CD8-positive, alpha-beta memory T cell (primary cell): ENCODE measurements at regions not wholly inside any gene's neighbourhood (a gene's known extent, or its start where the extent isn't known, plus 50 kb on each side); places are given as distances from the start of the nearest gene placed in this dataset.
"Not testable (repeated sequence)": the region's sequence is repeated elsewhere in the genome, so short reads cannot be mapped to it uniquely, and the experiment has no call there.

Experiments used
- CTCF ChIA-PET: fragments of 350-600 bp; sonication (Branson Sonifier 250); formaldehyde crosslinking; loops from one replicate; lab custom pipeline; 2021; ENCODE audit warnings: antibody characterized with exemption; lab: Charles Lee
- POLR2A ChIA-PET: fragments of 350-600 bp; sonication (Branson Sonifier 250); formaldehyde crosslinking; loops from one replicate; lab custom pipeline; 2021; ENCODE audit warnings: antibody characterized with exemption; lab: Charles Lee
- DNase-seq, 5 donors: peaks; one replicate each; pipeline versions ENCODE4 v3.0.0 to v3.0.0-alpha.2; 2020 to 2022; ENCODE audit warnings: mixed read lengths in 1 of 5
- H3K27ac ChIP-seq: one replicate; pipeline ENCODE4 v1.7.0; 2013; ENCODE audit warnings: low read depth, mild to moderate bottlenecking, low read length, moderate library complexity
- H3K27me3 ChIP-seq: 2 replicates; pipeline ENCODE4 v1.7.0; 2013; ENCODE audit warnings: low read length, mild to moderate bottlenecking; ENCODE audit not compliant: insufficient read depth, poor library complexity, severe bottlenecking
- H3K36me3 ChIP-seq: 2 replicates; pipeline ENCODE4 v1.7.0; 2013; ENCODE audit warnings: mild to moderate bottlenecking, low read length, moderate library complexity; ENCODE audit not compliant: insufficient read depth
- H3K4me1 ChIP-seq: 2 replicates; pipeline ENCODE4 v1.7.0; 2013; ENCODE audit warnings: mild to moderate bottlenecking, low read length, moderate library complexity; ENCODE audit not compliant: insufficient read depth
- H3K4me3 ChIP-seq: 2 replicates; pipeline ENCODE4 v1.7.0; 2013; ENCODE audit warnings: mild to moderate bottlenecking, low read length
- H3K9me3 ChIP-seq: 2 replicates; pipeline ENCODE4 v1.7.0; 2013; ENCODE audit warnings: mild to moderate bottlenecking, low read length
- H3K27ac Mint-ChIP-seq, 8 donors: one replicate each; pipeline ENCODE4 v1.8.0; 2020 to 2021; ENCODE audit warnings: mixed read lengths in 8 of 8, mild to moderate bottlenecking in 6 of 8, inconsistent platforms in 3 of 8, moderate library complexity in 3 of 8
- H3K27me3 Mint-ChIP-seq, 2 donors: one replicate each; pipeline ENCODE4 v1.8.0; 2020 to 2021; ENCODE audit warnings: mixed read lengths in 2 of 2, mild to moderate bottlenecking in 1 of 2, moderate library complexity in 1 of 2
- H3K36me3 Mint-ChIP-seq, 3 donors: one replicate each; pipeline ENCODE4 v1.8.0; 2020 to 2021; ENCODE audit warnings: mixed read lengths in 3 of 3, inconsistent platforms in 1 of 3, mild to moderate bottlenecking in 1 of 3
- H3K4me1 Mint-ChIP-seq, 3 donors: one replicate each; pipeline ENCODE4 v1.8.0; 2020 to 2021; ENCODE audit warnings: mixed read lengths in 3 of 3, inconsistent platforms in 1 of 3, mild to moderate bottlenecking in 1 of 3
- H3K4me3 Mint-ChIP-seq, 7 donors: one replicate each; pipeline ENCODE4 v1.8.0; 2020 to 2021; ENCODE audit warnings: mixed read lengths in 7 of 7, mild to moderate bottlenecking in 6 of 7, moderate library complexity in 4 of 7, inconsistent platforms in 2 of 7
- H3K9me3 Mint-ChIP-seq, 5 donors: one replicate each; pipeline ENCODE4 v1.8.0; 2020 to 2022; ENCODE audit warnings: mixed read lengths in 5 of 5, mild to moderate bottlenecking in 3 of 5, moderate library complexity in 2 of 5, inconsistent platforms in 1 of 5

DNA sequence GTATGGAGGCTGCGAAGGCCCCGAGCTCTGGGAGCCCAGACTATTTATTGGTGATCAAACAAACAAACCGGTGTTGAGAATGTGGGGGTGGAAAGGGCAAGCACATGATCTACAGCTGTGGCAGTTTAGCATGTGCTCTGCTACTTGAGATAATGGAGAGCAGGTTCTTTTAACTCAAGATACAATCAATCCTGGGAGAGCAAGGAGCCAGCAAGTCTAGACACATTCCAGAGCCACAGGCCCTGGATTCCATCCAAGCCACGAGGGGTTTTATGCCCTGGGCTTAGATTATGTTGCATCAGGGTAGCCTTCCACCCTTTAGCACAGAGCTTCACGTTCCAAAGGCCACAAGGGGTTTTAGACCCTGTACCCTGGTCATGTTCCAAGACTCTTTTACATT is 355.9 kb upstream of the ARID1B start:
- H3K9me3 ChIP-seq, H3K36me3 Mint-ChIP-seq, H3K36me3 ChIP-seq, H3K27me3 ChIP-seq, POLR2A ChIA-PET, H3K4me3 Mint-ChIP-seq, DNase-seq, CTCF ChIA-PET, H3K9me3 Mint-ChIP-seq, H3K27ac Mint-ChIP-seq, H3K27me3 Mint-ChIP-seq, H3K27ac ChIP-seq, H3K4me3 ChIP-seq: not testable (repeated sequence)
- H3K4me1 Mint-ChIP-seq: peaks cover 26 to 31% (median 29%) of the 10 kb centered on the region in 3 donors
- peaks cover 21% of the 10 kb centered on the region for H3K4me1 ChIP-seq

DNA sequence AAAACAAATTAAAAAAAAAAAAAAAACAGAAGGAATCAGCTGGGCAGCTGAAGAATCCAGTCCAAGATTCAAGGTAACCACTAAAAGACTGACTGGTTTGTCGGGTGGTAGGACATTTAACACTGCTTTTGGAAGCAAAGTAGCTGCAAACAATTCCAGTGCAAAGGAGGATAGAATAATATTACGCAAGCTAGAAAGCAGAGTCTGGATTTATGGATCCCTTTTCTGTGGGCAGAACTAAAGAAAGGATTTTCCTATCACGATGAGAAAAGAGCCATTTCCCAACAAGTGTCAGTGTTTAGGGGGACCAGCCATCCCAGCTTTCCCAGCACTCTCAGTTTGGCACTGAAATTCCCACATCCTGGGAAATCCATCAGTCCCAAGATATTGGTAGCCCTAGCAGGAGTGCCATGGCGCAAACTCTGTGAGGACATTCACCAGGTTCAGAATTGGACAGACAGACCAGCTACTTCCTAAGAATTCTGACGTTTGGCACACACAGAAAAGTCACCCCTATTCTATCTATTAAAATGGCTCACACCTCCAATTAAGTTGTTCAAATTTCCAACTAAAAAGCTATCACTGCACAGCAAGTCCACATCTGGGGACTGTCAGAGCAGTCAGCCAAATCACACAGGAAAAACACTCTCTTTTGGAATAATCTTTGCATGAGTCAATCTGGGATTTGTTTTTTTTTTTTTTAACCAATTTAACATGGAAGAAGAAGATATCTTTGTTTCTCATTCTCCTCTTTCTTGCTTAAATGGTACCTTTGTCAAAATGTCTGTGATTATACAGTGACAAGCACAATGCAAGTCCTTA is 356.8 kb upstream of the ARID1B start:
- Mint-ChIP-seq H3K27ac (no peak overlapping the region), H3K9me3 (peaks cover 0 to 5% (median 0%) of the 10 kb centered on the region in 5 donors), H3K36me3 (no peaks in the 10 kb centered on the region), H3K4me3 (no peak overlapping the region), H3K27me3 (no peaks in the 10 kb centered on the region), H3K4me1 (peaks cover 26 to 31% (median 29%) of the 10 kb centered on the region in 3 donors)
- no peak overlapping the region for H3K27ac ChIP-seq
- H3K36me3 ChIP-seq: no peaks in the 10 kb centered on the region
- POLR2A ChIA-PET: no interaction called here
- no peaks in the 10 kb centered on the region for H3K9me3 ChIP-seq
- no peak overlapping the region for H3K4me3 ChIP-seq
- H3K4me1 ChIP-seq: peaks cover 21% of the 10 kb centered on the region
- H3K27me3 ChIP-seq: no peaks in the 10 kb centered on the region
- no peak for DNase-seq
- CTCF ChIA-PET: no interaction called here

DNA sequence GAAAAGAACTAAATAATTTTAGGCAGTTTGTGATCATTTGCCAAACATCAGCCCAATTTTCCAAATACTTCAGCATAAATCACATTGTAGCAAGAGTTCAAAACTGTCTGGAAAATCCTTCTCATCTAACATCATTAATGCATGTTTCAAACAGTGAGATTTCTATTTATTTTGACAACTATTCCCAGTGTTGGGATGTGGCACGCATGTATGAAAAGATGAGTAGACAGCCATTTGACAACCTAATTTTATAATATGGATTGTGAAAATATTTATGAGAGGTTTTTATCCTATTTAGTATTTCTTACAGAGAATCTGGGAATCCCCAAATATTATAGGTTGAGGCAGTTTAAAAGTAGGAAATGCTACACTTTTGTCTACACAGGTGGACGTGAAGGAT is 357.6 kb upstream of the ARID1B start:
- ChIA-PET POLR2A (no interaction called here), CTCF (no interaction called here)
- Histone ChIP-seq H3K4me1 (peaks cover 19% of the 10 kb centered on the region), H3K9me3 (no peaks in the 10 kb centered on the region), H3K36me3 (no peaks in the 10 kb centered on the region), H3K27ac (no peak overlapping the region), H3K4me3 (no peak overlapping the region), H3K27me3 (no peaks in the 10 kb centered on the region)
- Mint-ChIP-seq H3K9me3 (peaks cover 0 to 5% (median 0%) of the 10 kb centered on the region in 5 donors), H3K4me3 (no peak overlapping the region), H3K36me3 (no peaks in the 10 kb centered on the region), H3K4me1 (peaks cover 24 to 27% (median 27%) of the 10 kb centered on the region in 3 donors), H3K27ac (no peak overlapping the region), H3K27me3 (no peaks in the 10 kb centered on the region)
- DNase-seq: no peak

DNA sequence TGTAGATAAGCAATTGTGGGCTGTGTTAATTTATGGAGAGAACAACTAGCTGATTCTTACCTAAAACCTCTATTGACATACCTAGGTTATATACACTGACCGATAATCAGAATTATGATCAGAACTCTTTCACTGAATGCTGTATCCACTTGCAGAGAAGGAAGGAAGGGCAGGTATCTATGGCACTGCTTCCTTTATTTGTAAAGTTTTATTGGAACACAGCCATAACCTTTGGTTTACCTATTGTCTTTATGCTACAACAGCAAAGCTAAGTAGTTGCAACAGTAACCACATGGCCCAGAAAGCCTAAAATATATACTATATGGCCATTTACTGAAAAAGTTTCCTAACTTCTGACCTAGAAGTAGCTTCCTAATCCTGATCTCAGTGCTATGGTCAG is 358.9 kb upstream of the ARID1B start:
- peaks cover 10 to 14% (median 13%) of the 10 kb centered on the region in 3 donors for H3K4me1 Mint-ChIP-seq
- H3K9me3 ChIP-seq: no peaks in the 10 kb centered on the region
- no peak overlapping the region for H3K27ac ChIP-seq
- no peak overlapping the region for H3K27ac Mint-ChIP-seq
- H3K36me3 ChIP-seq: no peaks in the 10 kb centered on the region
- CTCF ChIA-PET: no interaction called here
- no peak overlapping the region for H3K4me3 ChIP-seq
- POLR2A ChIA-PET: no interaction called here
- peaks cover 0 to 3% (median 0%) of the 10 kb centered on the region in 5 donors for H3K9me3 Mint-ChIP-seq
- DNase-seq: no peak
- peaks cover 5% of the 10 kb centered on the region for H3K4me1 ChIP-seq
- no peaks in the 10 kb centered on the region for H3K27me3 Mint-ChIP-seq
- no peaks in the 10 kb centered on the region for H3K36me3 Mint-ChIP-seq
- no peak overlapping the region for H3K4me3 Mint-ChIP-seq
- no peaks in the 10 kb centered on the region for H3K27me3 ChIP-seq

DNA sequence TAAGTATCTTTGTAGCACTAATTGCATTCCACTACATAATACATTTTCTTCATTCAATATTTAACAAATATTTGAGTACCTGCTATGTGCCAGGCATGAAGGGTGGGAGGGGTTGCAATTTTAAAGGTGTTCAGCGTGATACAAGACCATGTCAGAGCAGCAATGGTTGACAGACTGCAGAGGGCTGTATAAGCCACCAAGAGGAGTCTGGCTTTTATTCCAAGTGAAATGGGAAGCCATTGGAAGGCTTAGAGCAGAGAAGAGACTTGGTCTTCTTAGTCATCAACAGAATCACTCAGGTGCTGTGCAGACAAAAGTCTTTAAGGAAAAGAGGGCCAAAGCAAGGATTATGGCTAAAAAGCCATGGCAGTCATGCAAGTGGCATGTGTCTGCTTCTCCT is 360.8 kb upstream of the ARID1B start:
- Mint-ChIP-seq H3K9me3 (peaks cover 0 to 2% (median 0%) of the 10 kb centered on the region in 5 donors), H3K36me3 (no peaks in the 10 kb centered on the region), H3K27me3 (peaks cover 6 to 7% of the 10 kb centered on the region in 2 donors), H3K27ac (no peak overlapping the region), H3K4me1 (no peaks in the 10 kb centered on the region), H3K4me3 (no peak overlapping the region)
- Histone ChIP-seq H3K4me3 (no peak overlapping the region), H3K9me3 (no peaks in the 10 kb centered on the region), H3K36me3 (no peaks in the 10 kb centered on the region), H3K27me3 (no peaks in the 10 kb centered on the region), H3K4me1 (no peaks in the 10 kb centered on the region), H3K27ac (no peak overlapping the region)
- ChIA-PET CTCF (no interaction called here), POLR2A (no interaction called here)
- DNase-seq: no peak

DNA sequence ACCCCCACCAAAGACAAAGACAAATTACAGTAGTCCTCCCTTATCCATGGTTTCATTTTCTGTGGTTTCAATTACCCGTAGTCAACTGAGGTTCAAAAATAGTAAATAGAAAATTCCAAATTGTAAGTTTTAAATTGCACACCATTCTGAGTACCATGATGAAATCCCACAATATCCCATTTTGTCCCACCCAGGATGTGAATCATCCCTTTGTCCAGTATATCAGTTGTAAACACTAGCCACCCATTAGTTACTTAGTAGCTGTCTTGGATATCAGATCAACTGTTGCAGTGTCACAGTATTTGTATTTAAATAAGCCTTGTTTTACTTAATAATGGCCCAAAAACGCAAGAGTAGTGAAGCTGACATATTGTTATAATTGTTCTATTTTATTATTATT is 364.0 kb upstream of the ARID1B start:
- H3K27me3 ChIP-seq: no peaks in the 10 kb centered on the region

DNA sequence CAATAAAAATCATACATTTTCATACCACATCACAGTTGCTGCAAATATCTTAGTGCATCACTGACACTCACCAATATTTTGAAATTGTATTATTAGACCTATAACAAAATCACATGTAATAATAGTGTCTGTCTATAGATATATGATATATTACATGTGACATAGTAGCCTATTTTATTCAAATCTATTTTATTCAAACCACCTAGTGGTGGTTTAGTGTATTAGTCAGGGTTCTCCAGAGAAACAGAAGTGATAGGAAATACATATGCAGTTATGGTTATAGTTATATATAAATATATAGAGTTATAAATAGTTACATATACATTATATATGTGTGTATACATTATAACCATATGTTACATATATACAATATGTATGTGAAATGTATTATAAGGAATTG is 366.5 kb upstream of the ARID1B start:
- peaks cover 9 to 28% of the 10 kb centered on the region in 2 donors for H3K27me3 Mint-ChIP-seq
- H3K27me3 ChIP-seq: no peaks in the 10 kb centered on the region
- H3K36me3 ChIP-seq: no peaks in the 10 kb centered on the region
- H3K4me3 ChIP-seq: no peak overlapping the region
- ChIA-PET CTCF (no interaction called here), POLR2A (no interaction called here)
- H3K4me3 Mint-ChIP-seq: no peak overlapping the region
- H3K27ac ChIP-seq: no peak overlapping the region
- peaks cover 0 to 5% (median 0%) of the 10 kb centered on the region in 5 donors for H3K9me3 Mint-ChIP-seq
- H3K36me3 Mint-ChIP-seq: no peaks in the 10 kb centered on the region
- no peaks in the 10 kb centered on the region for H3K4me1 ChIP-seq
- H3K27ac Mint-ChIP-seq: no peak overlapping the region
- DNase-seq: no peak
- no peaks in the 10 kb centered on the region for H3K4me1 Mint-ChIP-seq
- no peaks in the 10 kb centered on the region for H3K9me3 ChIP-seq

More for the DNA sequence above, 364.0 kb upstream of the ARID1B start:
- H3K27me3 Mint-ChIP-seq: peaks cover 9 to 18% of the 10 kb centered on the region in 2 donors
- H3K4me3 Mint-ChIP-seq: no peak overlapping the region
- no peak for DNase-seq
- Histone ChIP-seq H3K4me1 (no peaks in the 10 kb centered on the region), H3K36me3 (no peaks in the 10 kb centered on the region), H3K4me3 (no peak overlapping the region), H3K27ac (no peak overlapping the region), H3K9me3 (no peaks in the 10 kb centered on the region)
- no peaks in the 10 kb centered on the region for H3K4me1 Mint-ChIP-seq
- H3K36me3 Mint-ChIP-seq: no peaks in the 10 kb centered on the region
- POLR2A ChIA-PET: no interaction called here
- H3K9me3 Mint-ChIP-seq: peaks cover 0 to 5% (median 0%) of the 10 kb centered on the region in 5 donors
- CTCF ChIA-PET: no interaction called here
- no peak overlapping the region for H3K27ac Mint-ChIP-seq

DNA sequence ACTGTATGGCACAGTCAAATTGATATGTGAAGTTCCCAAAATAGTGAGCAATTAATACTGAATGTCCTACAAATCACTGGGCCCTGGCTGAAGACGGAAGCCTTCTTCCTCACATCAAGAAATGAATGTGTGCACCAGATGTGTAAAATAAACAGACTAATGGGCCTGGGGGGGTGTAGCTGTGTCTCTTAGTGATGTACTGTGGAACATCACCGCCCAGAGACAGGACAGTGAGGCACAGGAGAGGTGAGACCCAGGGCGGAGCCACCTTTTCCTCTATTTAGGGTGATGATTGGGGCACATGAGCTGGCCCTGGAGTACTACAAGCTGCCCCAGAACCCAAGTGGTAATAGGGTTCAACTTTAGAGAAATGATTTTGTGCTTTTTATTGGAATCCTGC is 368.5 kb upstream of the ARID1B start:
- no peak for DNase-seq
- H3K4me3 Mint-ChIP-seq: no peak overlapping the region
- H3K36me3 ChIP-seq: no peaks in the 10 kb centered on the region
- H3K4me1 Mint-ChIP-seq: no peaks in the 10 kb centered on the region
- ChIA-PET POLR2A (no interaction called here), CTCF (no interaction called here)
- H3K27me3 Mint-ChIP-seq: peaks cover 9 to 35% of the 10 kb centered on the region in 2 donors
- no peak overlapping the region for H3K4me3 ChIP-seq
- H3K9me3 Mint-ChIP-seq: peaks cover 0 to 5% (median 0%) of the 10 kb centered on the region in 5 donors
- no peak overlapping the region for H3K27ac Mint-ChIP-seq
- H3K27ac ChIP-seq: no peak overlapping the region
- H3K36me3 Mint-ChIP-seq: no peaks in the 10 kb centered on the region
- H3K27me3 ChIP-seq: no peaks in the 10 kb centered on the region
- no peaks in the 10 kb centered on the region for H3K4me1 ChIP-seq
- no peaks in the 10 kb centered on the region for H3K9me3 ChIP-seq
